ENCODE measurements at regions not wholly inside any gene's neighbourhood (a gene's known extent, or its start where the extent isn't known, plus 50 kb on each side); places are given as distances from the start of the nearest gene placed in this dataset.

GRCh38 chr2:150120326-150120955, 367.0 kb downstream of the RND3 start:
- TF ChIP-seq POLR2A (IDR thresholded peaks at IDR 0.05) (no peak), CTCF (IDR thresholded peaks at IDR 0.05) (no peak)

All from lower leg skin (tissue), 3 donors.